Neuronal stem cell (in vitro differentiated cells): ENCODE measurements at regions not wholly inside any gene's neighbourhood (a gene's known extent, or its start where the extent isn't known, plus 50 kb on each side); places are given as distances from the start of the nearest gene placed in this dataset.

ENCODE experiments used
- DNase-seq: peaks from one replicate; pipeline ENCODE4 v3.0.0-alpha.2; 2013; ENCODE audit warnings: low spot score
- H2AFZ ChIP-seq: one replicate; pipeline ENCODE4 v1.6.1; 2013; ENCODE audit warnings: mild to moderate bottlenecking, low read length, inconsistent platforms
- H2AK5ac ChIP-seq: 2 replicates; pipeline ENCODE4 v1.6.1; 2013; ENCODE audit warnings: low read depth, mild to moderate bottlenecking, inconsistent platforms, low read length, moderate library complexity, mixed read lengths
- H2BK120ac ChIP-seq: 2 replicates; pipeline ENCODE4 v1.6.1; 2013; ENCODE audit warnings: low read depth, mild to moderate bottlenecking, inconsistent platforms, low read length, moderate library complexity, mixed read lengths
- H2BK12ac ChIP-seq: one replicate; pipeline ENCODE4 v1.6.1; 2013; ENCODE audit warnings: low read length, inconsistent platforms
- H2BK15ac ChIP-seq: 2 replicates; pipeline ENCODE4 v1.6.1; 2013; ENCODE audit warnings: mild to moderate bottlenecking, low read length, inconsistent platforms, mixed read lengths
- H2BK5ac ChIP-seq: one replicate; pipeline ENCODE4 v1.6.1; 2013; ENCODE audit warnings: inconsistent platforms, mild to moderate bottlenecking, low read length, moderate library complexity
- H3K14ac ChIP-seq: one replicate; pipeline ENCODE4 v1.6.1; 2013; ENCODE audit warnings: low read length, inconsistent platforms
- H3K18ac ChIP-seq: 2 replicates; pipeline ENCODE4 v1.6.1; 2013; ENCODE audit warnings: low read length, inconsistent platforms
- H3K23ac ChIP-seq: 2 replicates; pipeline ENCODE4 v1.6.1; 2013; ENCODE audit warnings: low read depth, mild to moderate bottlenecking, mixed read lengths, low read length, inconsistent platforms; ENCODE audit not compliant: poor library complexity
- H3K27ac ChIP-seq: replicated peaks from 3 replicates; pipeline ENCODE4 v1.5.1; 2013; ENCODE audit warnings: low read length, inconsistent platforms
- H3K27me3 ChIP-seq, 3 experiments: 2 replicates each; pipeline ENCODE4 v1.6.1; 2013; ENCODE audit warnings: low read length in 3 of 3, mild to moderate bottlenecking in 2 of 3, inconsistent platforms in 1 of 3, low read depth in 1 of 3, mixed read lengths in 1 of 3, moderate library complexity in 1 of 3; ENCODE audit not compliant: control insufficient read depth in 3 of 3, insufficient read depth in 3 of 3
- H3K36me3 ChIP-seq, 2 donors: replicated peaks in 1 of 2; 2 replicates each; pipeline ENCODE4 v1.6.1; 2013; ENCODE audit warnings: low read length in 2 of 2; ENCODE audit not compliant: control insufficient read depth in 2 of 2, insufficient read depth in 2 of 2
- H3K4ac ChIP-seq: 2 replicates; pipeline ENCODE4 v1.6.1; 2013; ENCODE audit warnings: inconsistent platforms, mild to moderate bottlenecking, low read length, moderate library complexity
- H3K4me1 ChIP-seq, 2 donors: 1 replicate in 1 of 2; 2 replicates in 1 of 2; pipeline ENCODE4 v1.6.1; 2013; ENCODE audit warnings: low read length in 2 of 2, low read depth in 1 of 2; ENCODE audit not compliant: control insufficient read depth in 2 of 2, insufficient read depth in 1 of 2
- H3K4me2 ChIP-seq: one replicate; pipeline ENCODE4 v1.6.1; 2013; ENCODE audit warnings: mild to moderate bottlenecking, low read length, inconsistent platforms; ENCODE audit not compliant: insufficient read depth, poor library complexity, severe bottlenecking
- H3K4me3 ChIP-seq, 2 donors: 2 replicates each; pipeline ENCODE4 v1.5.1; 2013; ENCODE audit warnings: low read length in 2 of 2, mild to moderate bottlenecking in 2 of 2, inconsistent platforms in 1 of 2, moderate library complexity in 1 of 2
- H3K79me1 ChIP-seq: one replicate; pipeline ENCODE4 v1.6.1; 2013; ENCODE audit warnings: low read depth, mild to moderate bottlenecking, inconsistent platforms, low read length, moderate library complexity
- H3K9ac ChIP-seq: one replicate; pipeline ENCODE4 v1.6.1; 2013; ENCODE audit warnings: mild to moderate bottlenecking, low read depth, low read length, inconsistent platforms; ENCODE audit not compliant: poor library complexity
- H3K9me3 ChIP-seq, 2 donors: replicated peaks in 1 of 2; 2 replicates each; pipeline versions ENCODE3 to v1.6.1; 2013; ENCODE audit warnings: low read length in 2 of 2, mild to moderate bottlenecking in 2 of 2, inconsistent platforms in 1 of 2, low read depth in 1 of 2, mixed read lengths in 1 of 2, moderate library complexity in 1 of 2; ENCODE audit not compliant: control insufficient read depth in 2 of 2, insufficient read depth in 1 of 2
- H4K8ac ChIP-seq: one replicate; pipeline ENCODE4 v1.6.1; 2013; ENCODE audit warnings: low read depth, mild to moderate bottlenecking, inconsistent platforms, low read length, moderate library complexity
- H4K91ac ChIP-seq: one replicate; pipeline ENCODE4 v1.6.1; 2013; ENCODE audit warnings: low read length, low read depth, mild to moderate bottlenecking, inconsistent platforms; ENCODE audit not compliant: poor library complexity
- WGBS, 2 donors: extraction: QIAGEN DNeasy Blood & Tissue Kit; methylation state at CpG; one replicate each; pipeline ENCODE4 v1.1.7; 2013; ENCODE audit warnings: missing lambda C conversion rate in 2 of 2, mixed read lengths in 1 of 2; ENCODE audit not compliant: insufficient read length in 2 of 2, insufficient replicate concordance in 1 of 2; ENCODE audit errors: extremely low coverage in 2 of 2; 5-methylcytosine and 5-hydroxymethylcytosine counted together

GRCh38 chr3:144104679-144105078 is 133.1 kb downstream of the DIPK2A start:
- Histone ChIP-seq H3K4me2 (no peak overlapping the region), H3K27ac (peak overlapping the region; percentile 48)
- no CpG with 5 or more reads among the region's 1 CpG for WGBS, 2 donors

GRCh38 chr3:144105542-144105941 is 133.9 kb downstream of the DIPK2A start:
- Histone ChIP-seq H2AFZ (no peak overlapping the region), H4K91ac (no peak overlapping the region), H2AK5ac (no peak overlapping the region), H2BK120ac (no peak overlapping the region), H3K4me3 (no peak overlapping the region), H2BK15ac (no peak overlapping the region), H3K14ac (no peak overlapping the region), H3K79me1 (no peaks in the 10 kb centered on the region), H3K27ac (no peak overlapping the region), H3K9ac (no peak overlapping the region), H3K9me3 (no peaks in the 10 kb centered on the region), H3K27me3 (no peaks in the 10 kb centered on the region), H3K4me2 (no peak overlapping the region), H3K36me3 (no peaks in the 10 kb centered on the region), H3K23ac (no peak overlapping the region), H2BK12ac (peak overlapping the region; percentile 97), H2BK5ac (no peak overlapping the region), H3K18ac (peak overlapping the region; percentile 74), H3K4me1 (peaks cover 7 to 10% of the 10 kb centered on the region in 2 donors), H3K4ac (no peak overlapping the region), H4K8ac (no peak overlapping the region)
- no CpG with 5 or more reads among the region's 3 CpGs for WGBS, 2 donors
- DNase-seq, result no peak

More at GRCh38 chr3:144104679-144105078, 133.1 kb downstream of the DIPK2A start:
- Histone ChIP-seq H3K27me3 (no peaks in the 10 kb centered on the region), H3K14ac (no peak overlapping the region), H2AFZ (no peak overlapping the region), H2BK120ac (no peak overlapping the region), H3K4ac (no peak overlapping the region), H2BK12ac (no peak overlapping the region), H3K4me1 (peaks cover 7 to 10% of the 10 kb centered on the region in 2 donors), H2BK15ac (no peak overlapping the region), H4K8ac (no peak overlapping the region), H3K23ac (no peak overlapping the region), H3K4me3 (no peak overlapping the region), H3K36me3 (peaks cover 0 to 2% of the 10 kb centered on the region in 2 donors), H3K9me3 (peaks cover 4 to 5% of the 10 kb centered on the region in 2 donors), H4K91ac (no peak overlapping the region), H3K9ac (no peak overlapping the region), H2BK5ac (no peak overlapping the region), H2AK5ac (no peak overlapping the region), H3K18ac (no peak overlapping the region), H3K79me1 (no peaks in the 10 kb centered on the region)
- no peak for DNase-seq

GRCh38 chr3:144106970-144107369 is 135.3 kb downstream of the DIPK2A start:
- Histone ChIP-seq H3K36me3 (no peaks in the 10 kb centered on the region), H3K14ac (no peak overlapping the region), H3K27me3 (no peaks in the 10 kb centered on the region), H3K4ac (no peak overlapping the region), H3K18ac (no peak overlapping the region), H2BK5ac (no peak overlapping the region), H3K4me1 (peaks cover 7 to 10% of the 10 kb centered on the region in 2 donors), H3K9ac (no peak overlapping the region), H3K23ac (no peak overlapping the region), H2BK15ac (no peak overlapping the region), H4K8ac (no peak overlapping the region), H4K91ac (no peak overlapping the region), H2BK12ac (no peak overlapping the region), H3K27ac (no peak overlapping the region), H2AFZ (no peak overlapping the region), H2BK120ac (no peak overlapping the region), H3K79me1 (no peaks in the 10 kb centered on the region), H2AK5ac (no peak overlapping the region), H3K4me3 (no peak overlapping the region), H3K9me3 (no peaks in the 10 kb centered on the region), H3K4me2 (no peak overlapping the region)
- WGBS, 2 donors, result no CpG with 5 or more reads among the region's 3 CpGs
- DNase-seq, result no peak

- H2BK15ac ChIP-seq, result no peak overlapping the region
- WGBS, 2 donors, result no CpG with 5 or more reads among the region's 1 CpG
- no peak overlapping the region for H3K4me2 ChIP-seq
- no peak overlapping the region for H3K27ac ChIP-seq
- H3K4ac ChIP-seq, result no peak overlapping the region
- H3K14ac ChIP-seq, result no peak overlapping the region
- H4K8ac ChIP-seq, result no peak overlapping the region
- no peaks in the 10 kb centered on the region for H3K27me3 ChIP-seq
- H3K79me1 ChIP-seq, result no peaks in the 10 kb centered on the region
- H3K23ac ChIP-seq, result no peak overlapping the region
- H2BK120ac ChIP-seq, result no peak overlapping the region
- peaks cover 9 to 10% of the 10 kb centered on the region in 2 donors for H3K4me1 ChIP-seq
- H2BK12ac ChIP-seq, result no peak overlapping the region
- no peak overlapping the region for H2BK5ac ChIP-seq
- no peak overlapping the region for H2AK5ac ChIP-seq
- no peak for DNase-seq
- H3K9me3 ChIP-seq, result no peaks in the 10 kb centered on the region
- H3K4me3 ChIP-seq, result no peak overlapping the region
- no peak overlapping the region for H3K9ac ChIP-seq
- no peak overlapping the region for H3K18ac ChIP-seq
- no peaks in the 10 kb centered on the region for H3K36me3 ChIP-seq
- H2AFZ ChIP-seq, result no peak overlapping the region
- H4K91ac ChIP-seq, result no peak overlapping the region
Measured at GRCh38 chr3:144107923-144108322, 136.3 kb downstream of the DIPK2A start.
